Forelimb muscle (tissue), 1 donor: ENCODE measurements at regions not wholly inside any gene's neighbourhood (a gene's known extent, or its start where the extent isn't known, plus 50 kb on each side); places are given as distances from the start of the nearest gene placed in this dataset.

Source experiments
- DNase-seq: peaks from one replicate; pipeline ENCODE4 v3.0.0-alpha.2; 2013; ENCODE audit warnings: low read depth

- no peak for DNase-seq
Observed at GRCh38 chr9:109883623-109884022, 103.6 kb downstream of the PALM2AKAP2 start.

- no peak for DNase-seq
Observed at GRCh38 chr9:109886041-109886440, 106.0 kb downstream of the PALM2AKAP2 start.

- DNase-seq: no peak
Observed at GRCh38 chr9:109886617-109887016, 106.6 kb downstream of the PALM2AKAP2 start.

GRCh38 chr9:109887079-109887478 lies 107.1 kb downstream of the PALM2AKAP2 start:
- peak; percentile 64 for DNase-seq

- no peak for DNase-seq
Observed at GRCh38 chr9:109888695-109889094, 108.7 kb downstream of the PALM2AKAP2 start.

- DNase-seq: no peak
Observed at GRCh38 chr9:109889456-109889855, 109.5 kb downstream of the PALM2AKAP2 start.

- DNase-seq: no peak
Observed at GRCh38 chr9:109893241-109893640, 113.2 kb downstream of the PALM2AKAP2 start.

GRCh38 chr9:109894473-109894872 lies 114.5 kb downstream of the PALM2AKAP2 start:
- DNase-seq: no peak

GRCh38 chr9:109894921-109895758 lies 115.1 kb downstream of the PALM2AKAP2 start:
- no peak for DNase-seq

- DNase-seq: no peak
Observed at GRCh38 chr9:109901201-109901600, 121.2 kb downstream of the PALM2AKAP2 start.

GRCh38 chr9:109903515-109904138 lies 123.6 kb downstream of the PALM2AKAP2 start:
- no peak for DNase-seq

- no peak for DNase-seq
Observed at GRCh38 chr9:109904666-109905065, 124.7 kb downstream of the PALM2AKAP2 start.

GRCh38 chr9:109905472-109905871 lies 125.5 kb downstream of the PALM2AKAP2 start:
- DNase-seq: no peak

- no peak for DNase-seq
Observed at GRCh38 chr9:109906766-109907382, 126.9 kb downstream of the PALM2AKAP2 start.

GRCh38 chr9:109907400-109907799 lies 127.4 kb downstream of the PALM2AKAP2 start:
- DNase-seq: no peak

- no peak for DNase-seq
Observed at GRCh38 chr9:109907810-109908458, 127.9 kb downstream of the PALM2AKAP2 start.

GRCh38 chr9:109908459-109909390 lies 128.7 kb downstream of the PALM2AKAP2 start:
- DNase-seq: no peak

- DNase-seq: no peak
Observed at GRCh38 chr9:109910671-109911518, 130.9 kb downstream of the PALM2AKAP2 start.

- no peak for DNase-seq
Observed at GRCh38 chr9:109912082-109912582, 132.1 kb downstream of the PALM2AKAP2 start.
